Tibial artery (tissue), 4 donors: ENCODE measurements at regions not wholly inside any gene's neighbourhood (a gene's known extent, or its start where the extent isn't known, plus 50 kb on each side); places are given as distances from the start of the nearest gene placed in this dataset.

ENCODE experiments used
- DNase-seq, 2 donors: peaks; one replicate each; pipeline ENCODE4 v3.0.0-alpha.2; 2019
- H3K27ac ChIP-seq, 2 donors: fragments of 200-600 bp; sonication (generic) in 1 of 2; 1 replicate in 1 of 2; 2 replicates in 1 of 2; pipeline ENCODE4 v1.5.1; 2018 to 2019; ENCODE audit warnings: mild to moderate bottlenecking in 1 of 2
- H3K27me3 ChIP-seq, 2 donors: fragments of 200-600 bp; sonication (generic) in 1 of 2; one replicate each; pipeline versions ENCODE4 v1.5.1 to v1.6.0; 2016 to 2019
- H3K36me3 ChIP-seq, 3 donors: fragments of 200-600 bp; sonication (generic) in 2 of 3; one replicate each; pipeline ENCODE4 v1.5.1; 2016 to 2019; ENCODE audit warnings: mild to moderate bottlenecking in 2 of 3
- H3K4me1 ChIP-seq, 4 donors: fragments of 200-600 bp; sonication (generic) in 2 of 4; 1 replicate in 3 of 4; 2 replicates in 1 of 4; pipeline ENCODE4 v1.5.1; 2016 to 2019
- H3K4me3 ChIP-seq, 2 donors: fragments of 200-600 bp; sonication (generic) in 1 of 2; 1 replicate in 1 of 2; 2 replicates in 1 of 2; pipeline ENCODE4 v1.5.1; 2018 to 2019; ENCODE audit warnings: mild to moderate bottlenecking in 2 of 2
- H3K9me3 ChIP-seq, 3 donors: fragments of 200-600 bp; sonication (generic) in 1 of 3; one replicate each; pipeline ENCODE4 v1.5.1; 2016 to 2019
- intact Hi-C: fragments of 100-400 bp; cut with DNase I; formaldehyde crosslinking; loops from one replicate; pipeline ENCODE4 v1.15.0; 2023; ENCODE audit warnings: low total_unique reads
- TF ChIP-seq, protein P1 (sequence below), 2 experiments: fragments of 200-600 bp in 1 of 2; fragments of 450-650 bp in 1 of 2; IDR thresholded peaks; one replicate each; pipeline ENCODE4 v1.5.1; 2017 to 2019; ENCODE audit warnings: antibody characterized with exemption in 2 of 2, mild to moderate bottlenecking in 1 of 2, moderate library complexity in 1 of 2

- Histone ChIP-seq H3K9me3 (no peaks in the 10 kb centered on the region), H3K27ac (no peak overlapping the region), H3K36me3 (no peaks in the 10 kb centered on the region), H3K4me3 (no peak overlapping the region), H3K4me1 (no peaks in the 10 kb centered on the region), H3K27me3 (no peaks in the 10 kb centered on the region)
- TF ChIP-seq, protein P1, sequence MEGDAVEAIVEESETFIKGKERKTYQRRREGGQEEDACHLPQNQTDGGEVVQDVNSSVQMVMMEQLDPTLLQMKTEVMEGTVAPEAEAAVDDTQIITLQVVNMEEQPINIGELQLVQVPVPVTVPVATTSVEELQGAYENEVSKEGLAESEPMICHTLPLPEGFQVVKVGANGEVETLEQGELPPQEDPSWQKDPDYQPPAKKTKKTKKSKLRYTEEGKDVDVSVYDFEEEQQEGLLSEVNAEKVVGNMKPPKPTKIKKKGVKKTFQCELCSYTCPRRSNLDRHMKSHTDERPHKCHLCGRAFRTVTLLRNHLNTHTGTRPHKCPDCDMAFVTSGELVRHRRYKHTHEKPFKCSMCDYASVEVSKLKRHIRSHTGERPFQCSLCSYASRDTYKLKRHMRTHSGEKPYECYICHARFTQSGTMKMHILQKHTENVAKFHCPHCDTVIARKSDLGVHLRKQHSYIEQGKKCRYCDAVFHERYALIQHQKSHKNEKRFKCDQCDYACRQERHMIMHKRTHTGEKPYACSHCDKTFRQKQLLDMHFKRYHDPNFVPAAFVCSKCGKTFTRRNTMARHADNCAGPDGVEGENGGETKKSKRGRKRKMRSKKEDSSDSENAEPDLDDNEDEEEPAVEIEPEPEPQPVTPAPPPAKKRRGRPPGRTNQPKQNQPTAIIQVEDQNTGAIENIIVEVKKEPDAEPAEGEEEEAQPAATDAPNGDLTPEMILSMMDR (IDR thresholded peaks at IDR 0.05): no peak
- no peak for DNase-seq
- intact Hi-C loops: no loop called here
These were observed 173.3 kb upstream of the FAR2 start for GRCh38 chr12:28975564-28976340.

DNA sequence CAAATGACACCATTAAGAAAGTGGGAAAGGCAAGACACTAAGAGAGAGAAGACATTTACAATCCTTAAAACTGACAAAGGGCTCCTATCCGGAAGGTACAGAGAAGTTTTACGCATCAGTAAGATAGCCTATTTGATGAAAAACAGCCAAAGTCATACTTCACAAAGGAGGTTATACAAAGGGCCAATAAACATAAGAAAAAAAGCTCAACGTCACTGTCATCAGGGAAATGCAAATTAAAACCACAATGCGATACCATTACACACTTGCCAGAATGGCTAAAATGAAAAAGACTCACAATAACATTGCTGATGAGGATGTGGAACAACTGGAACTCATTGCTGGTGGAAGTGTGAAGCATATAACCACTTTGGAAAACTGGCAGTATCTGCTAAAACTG is 168.6 kb upstream of the FAR2 start:
- intact Hi-C loops: loop anchor here (10.0 kb wide), 1 partner anchor 46 kb away; no protein-coding TSS in a partner anchor
- TF ChIP-seq, protein P1 (IDR thresholded peaks at IDR 0.05): no peak
- no peaks in the 10 kb centered on the region for H3K9me3 ChIP-seq
- no peak overlapping the region for H3K27ac ChIP-seq
- no peaks in the 10 kb centered on the region for H3K36me3 ChIP-seq
- H3K27me3 ChIP-seq: no peaks in the 10 kb centered on the region
- H3K4me3 ChIP-seq: no peak overlapping the region
- no peaks in the 10 kb centered on the region for H3K4me1 ChIP-seq
- DNase-seq: no peak

- intact Hi-C loops: loop anchor here (10.0 kb wide), 1 partner anchor 53 kb away; no protein-coding TSS in a partner anchor
- TF ChIP-seq, protein P1 (IDR thresholded peaks at IDR 0.05): no peak
- no peaks in the 10 kb centered on the region for H3K36me3 ChIP-seq
- no peak overlapping the region for H3K27ac ChIP-seq
- H3K27me3 ChIP-seq: no peaks in the 10 kb centered on the region
- DNase-seq: no peak
- no peaks in the 10 kb centered on the region for H3K9me3 ChIP-seq
- peaks cover 0 to 8% (median 3%) of the 10 kb centered on the region in 4 donors for H3K4me1 ChIP-seq
- no peak overlapping the region for H3K4me3 ChIP-seq
These were observed 161.3 kb upstream of the FAR2 start for GRCh38 chr12:28987538-28988324.

DNA sequence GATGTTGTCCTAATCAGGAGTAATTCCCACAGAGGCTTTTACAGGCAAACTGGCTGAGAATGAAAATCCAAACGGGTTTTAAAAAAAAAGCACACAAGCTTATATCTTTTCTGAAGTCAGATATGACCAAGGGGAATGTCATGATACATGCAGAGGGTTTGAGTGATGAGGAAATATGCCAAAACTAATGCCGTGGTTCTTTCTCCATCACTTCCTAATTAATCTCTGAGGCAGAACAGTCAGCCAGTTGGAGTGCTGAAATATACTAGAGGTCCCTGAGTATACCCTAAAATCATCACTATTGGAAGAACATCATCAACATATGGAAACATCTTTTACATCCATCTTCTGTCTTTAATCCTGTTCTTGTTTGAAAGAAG is 160.8 kb upstream of the FAR2 start:
- DNase-seq: no peak
- H3K27ac ChIP-seq: no peak overlapping the region
- TF ChIP-seq, protein P1 (IDR thresholded peaks at IDR 0.05): no peak
- no peaks in the 10 kb centered on the region for H3K36me3 ChIP-seq
- intact Hi-C loops: loop anchor here (10.0 kb wide), 1 partner anchor 54 kb away; no protein-coding TSS in a partner anchor
- no peaks in the 10 kb centered on the region for H3K9me3 ChIP-seq
- no peaks in the 10 kb centered on the region for H3K27me3 ChIP-seq
- H3K4me3 ChIP-seq: no peak overlapping the region
- H3K4me1 ChIP-seq: peaks cover 0 to 8% (median 3%) of the 10 kb centered on the region in 4 donors

GRCh38 chr12:28991626-28992025 is 157.5 kb upstream of the FAR2 start:
- Histone ChIP-seq H3K4me3 (no peak overlapping the region), H3K36me3 (no peaks in the 10 kb centered on the region), H3K4me1 (peaks cover 0 to 8% (median 3%) of the 10 kb centered on the region in 4 donors), H3K9me3 (no peaks in the 10 kb centered on the region), H3K27me3 (no peaks in the 10 kb centered on the region), H3K27ac (no peak overlapping the region)
- intact Hi-C loops: no loop called here
- no peak for DNase-seq
- TF ChIP-seq, protein P1 (IDR thresholded peaks at IDR 0.05): no peak
